ENCODE measurements at regions not wholly inside any gene's neighbourhood (a gene's known extent, or its start where the extent isn't known, plus 50 kb on each side); places are given as distances from the start of the nearest gene placed in this dataset.
"Not testable (repeated sequence)": the region's sequence is repeated elsewhere in the genome, so short reads cannot be mapped to it uniquely, and the experiment has no call there.

- not testable (repeated sequence) for TF ChIP-seq POLR2A, POLR2AphosphoS5 (IDR thresholded peaks at IDR 0.05; ENCODE audit: low read depth, low read length)
These were observed 560.8 kb downstream of the PTPRU start for GRCh38 chr1:29797125-29797524.
